ENCODE measurements at regions not wholly inside any gene's neighbourhood (a gene's known extent, or its start where the extent isn't known, plus 50 kb on each side); places are given as distances from the start of the nearest gene placed in this dataset.

DNA sequence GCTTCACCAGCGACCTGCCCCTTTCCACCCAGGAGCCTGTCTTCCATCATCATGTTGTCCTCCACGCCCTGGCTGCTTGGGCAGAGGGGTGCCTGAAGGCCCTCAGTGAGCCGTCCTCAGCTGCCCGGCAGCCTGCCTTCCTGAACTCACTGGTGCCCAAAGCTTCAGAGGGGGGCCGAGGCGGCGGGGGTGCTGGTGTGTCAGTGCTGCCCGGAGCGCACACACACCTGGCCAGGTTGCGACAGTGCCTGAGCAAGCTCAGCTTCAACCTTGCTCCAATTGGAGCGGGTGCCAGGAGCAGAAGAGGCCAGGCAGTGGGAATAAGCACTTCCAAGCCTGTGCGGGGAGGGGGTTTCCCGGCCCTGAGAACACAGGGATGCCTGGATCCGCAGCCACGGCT lies 566.3 kb downstream of the INHBA start:
- no peak overlapping the region for H3K4me3 Mint-ChIP-seq
- Histone ChIP-seq H3K79me2 (replicated peaks; ENCODE audit: insufficient read depth) (no peaks in the 10 kb centered on the region), H3K27me3 (ENCODE audit: insufficient read depth) (no peaks in the 10 kb centered on the region), H3K4me1 (ENCODE audit: insufficient read depth) (no peaks in the 10 kb centered on the region), H3K4me3 (no peak overlapping the region), H3K36me3 (ENCODE audit: insufficient read depth) (no peaks in the 10 kb centered on the region), H3K9me2 (ENCODE audit: insufficient read depth) (no peaks in the 10 kb centered on the region), H3K4me2 (no peak overlapping the region), H3K27ac (ENCODE audit: low read depth) (no peak overlapping the region), H4K20me1 (replicated peaks; ENCODE audit: insufficient read depth) (no peaks in the 10 kb centered on the region), H2AFZ (no peak overlapping the region), H3F3A (replicated peaks; ENCODE audit: low read depth) (no peaks in the 10 kb centered on the region)
- no peak for DNase-seq (ENCODE audit: low spot score)
- H3K27ac Mint-ChIP-seq, result no peak overlapping the region
- 0 out of 3 replicates have a peak, but pooled peaks cover 2% of the 10 kb centered on the region for H3K36me3 Mint-ChIP-seq (ENCODE audit: low read depth)
- H3K27me3 Mint-ChIP-seq (ENCODE audit: insufficient read depth, low read depth, poor library complexity), result no peaks in the 10 kb centered on the region
- no peak for ATAC-seq
- H3K4me1 Mint-ChIP-seq, result peaks cover 4% of the 10 kb centered on the region; the same call in 1 of the 3 replicates
- peaks cover 3% of the 10 kb centered on the region; the same call in 1 of the 3 replicates for H3K9me3 Mint-ChIP-seq
- no peak for TF ChIP-seq EZH2 (IDR thresholded peaks at IDR 0.05; ENCODE audit: low read depth, unreplicated experiment)
- TF ChIP-seq CTCF (conservative IDR thresholded peaks at IDR 0.05; ENCODE audit: low read depth in 2 of 2), result no peak
- no peak for TF ChIP-seq ZNF114 (CRISPR knock-in tag; IDR thresholded peaks at IDR 0.05)
- TF ChIP-seq CREB1 (CRISPR knock-in tag; IDR thresholded peaks at IDR 0.05; ENCODE audit: low read depth), result no peak
- no peak for TF ChIP-seq NANOG (IDR thresholded peaks at IDR 0.05; ENCODE audit: borderline replicate concordance)
- no peak for TF ChIP-seq POLR2AphosphoS5 (IDR thresholded peaks at IDR 0.05; ENCODE audit: low read depth)
- TF ChIP-seq, protein P1, sequence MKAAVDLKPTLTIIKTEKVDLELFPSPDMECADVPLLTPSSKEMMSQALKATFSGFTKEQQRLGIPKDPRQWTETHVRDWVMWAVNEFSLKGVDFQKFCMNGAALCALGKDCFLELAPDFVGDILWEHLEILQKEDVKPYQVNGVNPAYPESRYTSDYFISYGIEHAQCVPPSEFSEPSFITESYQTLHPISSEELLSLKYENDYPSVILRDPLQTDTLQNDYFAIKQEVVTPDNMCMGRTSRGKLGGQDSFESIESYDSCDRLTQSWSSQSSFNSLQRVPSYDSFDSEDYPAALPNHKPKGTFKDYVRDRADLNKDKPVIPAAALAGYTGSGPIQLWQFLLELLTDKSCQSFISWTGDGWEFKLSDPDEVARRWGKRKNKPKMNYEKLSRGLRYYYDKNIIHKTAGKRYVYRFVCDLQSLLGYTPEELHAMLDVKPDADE (IDR thresholded peaks at IDR 0.05), result no peak
- no peak for TF ChIP-seq JUNB (IDR thresholded peaks at IDR 0.05; ENCODE audit: unreplicated experiment)
- no peak for TF ChIP-seq ZNF462 (CRISPR knock-in tag; IDR thresholded peaks at IDR 0.05)
- TF ChIP-seq, protein P2, sequence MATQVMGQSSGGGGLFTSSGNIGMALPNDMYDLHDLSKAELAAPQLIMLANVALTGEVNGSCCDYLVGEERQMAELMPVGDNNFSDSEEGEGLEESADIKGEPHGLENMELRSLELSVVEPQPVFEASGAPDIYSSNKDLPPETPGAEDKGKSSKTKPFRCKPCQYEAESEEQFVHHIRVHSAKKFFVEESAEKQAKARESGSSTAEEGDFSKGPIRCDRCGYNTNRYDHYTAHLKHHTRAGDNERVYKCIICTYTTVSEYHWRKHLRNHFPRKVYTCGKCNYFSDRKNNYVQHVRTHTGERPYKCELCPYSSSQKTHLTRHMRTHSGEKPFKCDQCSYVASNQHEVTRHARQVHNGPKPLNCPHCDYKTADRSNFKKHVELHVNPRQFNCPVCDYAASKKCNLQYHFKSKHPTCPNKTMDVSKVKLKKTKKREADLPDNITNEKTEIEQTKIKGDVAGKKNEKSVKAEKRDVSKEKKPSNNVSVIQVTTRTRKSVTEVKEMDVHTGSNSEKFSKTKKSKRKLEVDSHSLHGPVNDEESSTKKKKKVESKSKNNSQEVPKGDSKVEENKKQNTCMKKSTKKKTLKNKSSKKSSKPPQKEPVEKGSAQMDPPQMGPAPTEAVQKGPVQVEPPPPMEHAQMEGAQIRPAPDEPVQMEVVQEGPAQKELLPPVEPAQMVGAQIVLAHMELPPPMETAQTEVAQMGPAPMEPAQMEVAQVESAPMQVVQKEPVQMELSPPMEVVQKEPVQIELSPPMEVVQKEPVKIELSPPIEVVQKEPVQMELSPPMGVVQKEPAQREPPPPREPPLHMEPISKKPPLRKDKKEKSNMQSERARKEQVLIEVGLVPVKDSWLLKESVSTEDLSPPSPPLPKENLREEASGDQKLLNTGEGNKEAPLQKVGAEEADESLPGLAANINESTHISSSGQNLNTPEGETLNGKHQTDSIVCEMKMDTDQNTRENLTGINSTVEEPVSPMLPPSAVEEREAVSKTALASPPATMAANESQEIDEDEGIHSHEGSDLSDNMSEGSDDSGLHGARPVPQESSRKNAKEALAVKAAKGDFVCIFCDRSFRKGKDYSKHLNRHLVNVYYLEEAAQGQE (IDR thresholded peaks at IDR 0.05; ENCODE audit: unreplicated experiment), result no peak
- no peak for TF ChIP-seq EZH2phosphoT487 (IDR thresholded peaks at IDR 0.05; ENCODE audit: unreplicated experiment)

Data from GM23338 (cell line).